ENCODE measurements at regions not wholly inside any gene's neighbourhood (a gene's known extent, or its start where the extent isn't known, plus 50 kb on each side); places are given as distances from the start of the nearest gene placed in this dataset.
A peak's percentile ranks its signal among the peaks of the same experiment; 100 is the strongest.

DNA sequence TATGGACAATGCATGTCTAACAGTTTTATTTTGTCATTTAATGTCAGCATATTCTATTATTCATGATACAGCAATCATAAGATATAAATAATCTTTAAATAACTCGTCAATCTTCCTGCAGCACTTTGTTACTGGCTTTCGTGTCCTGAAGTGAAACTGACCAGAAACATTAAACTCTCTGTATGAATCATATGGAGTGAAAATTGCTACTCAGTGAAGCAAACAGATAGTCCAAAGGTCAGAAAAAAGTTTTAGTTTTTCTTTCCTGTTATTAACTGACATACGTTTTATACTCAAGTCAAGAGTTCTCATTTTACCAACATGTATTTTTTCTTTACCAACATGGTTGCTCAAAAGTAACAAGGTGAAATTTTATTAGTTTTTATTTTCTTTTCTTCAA lies 106.8 kb upstream of the GALNT5 start:
- DNase-seq = no peak

DNA sequence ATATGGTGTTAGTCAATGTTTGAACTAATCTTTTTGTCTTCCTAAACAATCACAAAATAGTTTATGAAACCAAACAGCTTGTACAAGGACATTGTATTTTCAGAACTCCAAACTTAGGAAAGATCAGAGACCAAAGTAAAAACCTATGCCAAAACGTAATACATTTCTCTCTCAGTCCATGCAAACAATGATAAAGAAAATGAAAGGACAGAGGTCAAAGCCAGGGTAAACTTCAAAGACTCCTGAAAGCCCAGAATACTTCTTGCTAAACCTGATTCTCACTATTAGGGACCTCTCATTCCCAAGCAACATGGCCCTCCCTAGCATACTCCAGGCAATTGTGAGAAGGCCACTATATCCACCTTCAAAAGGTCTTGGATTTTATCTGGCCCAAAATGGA lies 105.1 kb upstream of the GALNT5 start:
- no peak for DNase-seq

GRCh38 chr2:157155992-157156391 lies 101.5 kb upstream of the GALNT5 start:
- DNase-seq = no peak

DNA sequence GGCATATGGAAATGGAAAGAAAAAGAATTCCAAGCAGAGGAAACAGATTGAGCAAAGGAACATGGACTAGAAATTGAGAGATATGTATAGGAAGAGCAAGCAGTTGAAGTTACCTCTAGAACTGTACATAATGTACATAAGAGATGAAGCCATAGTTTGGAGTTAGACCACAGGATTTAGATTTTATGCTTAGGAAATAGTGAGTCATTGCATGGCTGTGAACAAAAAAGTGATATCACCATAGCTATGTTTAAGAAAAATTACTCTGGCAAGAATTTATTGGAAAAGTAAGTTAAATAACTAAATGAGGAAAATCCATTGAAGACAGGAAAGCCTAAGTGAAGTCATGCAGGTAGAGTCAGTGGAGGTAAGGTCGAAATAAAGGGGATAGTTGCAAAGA lies 99.4 kb upstream of the GALNT5 start:
- no peak for DNase-seq

- DNase-seq = no peak
Measured at GRCh38 chr2:157159221-157159934, 98.1 kb upstream of the GALNT5 start.

- no peak for DNase-seq
Measured at GRCh38 chr2:157160111-157160510, 97.4 kb upstream of the GALNT5 start.

DNA sequence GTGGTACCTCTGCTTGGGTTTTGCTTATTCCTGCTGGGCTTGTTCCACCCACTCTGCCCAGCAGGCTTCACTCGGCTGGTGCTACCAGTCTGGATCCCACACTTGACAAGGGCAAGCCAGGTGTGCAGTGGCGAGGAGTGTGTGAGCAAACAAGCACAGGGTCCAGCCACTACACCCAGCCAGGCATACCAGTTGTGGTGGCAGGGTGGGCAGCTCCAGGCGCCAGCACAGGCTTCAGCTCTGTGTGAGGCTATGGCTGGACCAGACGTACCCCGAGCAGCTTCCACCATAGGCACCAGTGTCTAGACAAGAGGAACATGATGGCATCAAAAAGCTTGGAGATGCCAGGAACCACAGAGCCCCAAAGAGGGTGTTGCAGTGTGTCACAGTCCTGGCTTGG lies 93.1 kb upstream of the GALNT5 start:
- DNase-seq = no peak

- no peak for DNase-seq
Measured at GRCh38 chr2:157164891-157165290, 92.6 kb upstream of the GALNT5 start.

- DNase-seq = no peak
Measured at GRCh38 chr2:157168501-157168900, 89.0 kb upstream of the GALNT5 start.

DNA sequence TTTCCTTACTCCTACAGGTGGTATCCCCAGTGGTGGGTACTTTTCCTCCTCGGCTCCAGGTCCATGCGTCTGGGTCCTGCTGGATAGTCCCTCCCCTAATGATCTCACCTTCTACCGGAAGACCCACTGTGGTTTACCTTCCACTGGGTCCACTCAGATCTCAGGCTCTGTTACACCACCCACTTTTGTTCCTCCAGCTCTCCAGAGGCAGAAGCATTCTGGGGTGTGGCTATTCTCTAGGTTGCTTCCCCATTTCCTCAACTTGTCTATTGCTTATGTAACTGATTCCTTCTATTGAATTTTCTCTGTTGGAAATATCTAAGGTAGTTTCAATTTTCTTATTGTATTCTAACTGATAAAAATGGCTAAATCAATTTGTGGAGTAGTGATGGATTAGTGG lies 87.6 kb upstream of the GALNT5 start:
- no peak for DNase-seq

GRCh38 chr2:157170299-157170698 lies 87.2 kb upstream of the GALNT5 start:
- no peak for DNase-seq

DNA sequence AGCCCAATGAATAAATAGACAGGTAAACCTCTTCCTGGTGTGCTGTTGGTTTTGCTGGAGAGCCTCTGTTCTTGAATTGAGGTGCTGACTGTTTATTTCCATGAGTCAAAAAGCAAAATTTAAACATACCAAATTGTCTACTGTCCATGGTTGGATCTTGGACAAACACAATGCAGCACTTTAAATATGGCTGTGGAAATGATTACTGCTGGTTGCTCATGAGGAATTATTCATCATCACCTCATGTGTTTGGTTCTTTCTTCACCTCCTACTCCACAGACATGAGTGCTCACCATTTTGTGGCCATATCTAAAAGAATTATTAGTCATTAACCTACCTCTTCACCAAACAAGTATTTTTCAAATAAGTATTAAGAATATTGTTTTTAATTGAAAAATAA lies 85.3 kb upstream of the GALNT5 start:
- DNase-seq = no peak

- no peak for DNase-seq
Measured at GRCh38 chr2:157172866-157173578, 84.5 kb upstream of the GALNT5 start.

DNA sequence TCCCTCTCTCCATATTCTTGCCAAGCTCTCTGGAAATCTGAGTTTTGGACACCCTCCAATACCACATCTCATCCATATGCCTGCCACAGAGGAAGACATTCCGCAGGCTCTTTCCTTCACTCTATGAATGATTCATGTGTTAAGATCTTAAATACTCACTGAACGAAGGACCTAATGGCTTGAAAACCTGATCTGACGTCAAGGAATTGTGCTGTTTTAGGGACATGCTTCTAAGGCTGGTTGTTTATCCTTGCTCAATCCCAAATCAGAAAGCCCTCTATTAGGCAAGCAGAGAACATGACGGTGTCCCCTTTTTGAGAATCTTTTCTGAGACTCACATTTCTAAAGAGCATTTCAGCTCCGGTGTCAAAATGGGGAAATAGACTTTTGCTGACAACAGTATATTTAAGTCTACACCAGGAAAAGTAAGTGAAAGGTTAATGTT lies 83.7 kb upstream of the GALNT5 start:
- DNase-seq = peak in 3 of 56 donors; percentile 1 to 16 (median 8)

DNA sequence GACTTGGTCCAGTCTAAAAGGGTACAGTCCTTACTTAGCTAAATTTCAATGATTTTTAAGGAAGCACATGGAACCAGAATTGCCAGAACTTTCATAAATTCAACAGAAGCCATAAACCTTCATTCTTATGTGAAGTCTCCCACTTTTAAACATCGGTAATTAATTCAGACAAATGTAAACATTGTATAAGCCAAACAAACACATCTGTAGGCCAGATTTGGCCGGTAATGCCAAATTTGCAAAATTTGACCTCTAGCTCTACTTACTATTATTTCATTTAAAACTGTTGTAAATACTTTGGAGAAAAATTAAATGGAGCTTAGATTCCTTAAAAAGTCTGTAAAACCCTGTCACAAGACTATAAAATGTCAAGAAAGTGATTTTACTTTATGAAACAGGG lies 83.2 kb upstream of the GALNT5 start:
- DNase-seq = no peak

DNA sequence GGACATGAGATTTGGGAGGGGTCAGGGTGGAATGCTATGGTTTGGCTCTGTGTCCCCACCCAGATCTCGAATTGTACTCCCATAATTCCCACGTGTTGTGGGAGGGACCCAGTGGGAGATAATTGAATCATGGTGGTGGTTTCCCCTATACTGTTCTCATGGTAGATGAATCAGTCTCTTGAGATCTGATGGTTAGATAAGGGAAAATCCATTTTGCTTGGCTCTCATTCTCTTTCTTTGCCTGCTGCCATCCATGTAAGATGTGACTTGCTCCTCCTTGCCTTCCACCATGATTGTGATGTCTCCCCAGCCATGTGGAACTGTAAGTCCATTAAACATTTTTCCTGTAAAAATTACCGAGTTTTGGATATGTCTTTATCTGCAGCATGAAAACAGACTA lies 80.9 kb upstream of the GALNT5 start:
- DNase-seq = no peak

DNA sequence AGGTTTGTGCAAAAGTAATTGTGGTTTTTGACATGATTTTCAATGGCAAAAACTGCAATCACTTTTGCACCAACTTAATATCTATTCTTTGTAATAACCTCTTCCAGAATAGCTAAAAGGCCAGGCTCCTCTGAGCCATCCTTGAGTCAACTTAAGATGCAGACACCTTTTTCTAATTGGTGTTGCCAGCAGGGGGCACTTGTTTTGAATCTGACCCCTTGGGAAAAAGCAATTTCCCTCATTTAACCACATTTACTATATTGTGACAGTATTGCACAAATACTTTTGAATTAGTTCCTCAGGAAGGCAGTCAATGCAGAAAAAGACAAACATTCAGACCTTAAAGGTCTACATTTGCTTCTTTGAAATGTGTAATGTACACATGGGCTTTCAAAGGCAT lies 78.6 kb upstream of the GALNT5 start:
- DNase-seq = no peak

- no peak for DNase-seq
Measured at GRCh38 chr2:157179324-157180105, 78.0 kb upstream of the GALNT5 start.

- no peak for DNase-seq
Measured at GRCh38 chr2:157180359-157180758, 77.1 kb upstream of the GALNT5 start.

- DNase-seq = no peak
Measured at GRCh38 chr2:157181234-157181633, 76.3 kb upstream of the GALNT5 start.

DNA sequence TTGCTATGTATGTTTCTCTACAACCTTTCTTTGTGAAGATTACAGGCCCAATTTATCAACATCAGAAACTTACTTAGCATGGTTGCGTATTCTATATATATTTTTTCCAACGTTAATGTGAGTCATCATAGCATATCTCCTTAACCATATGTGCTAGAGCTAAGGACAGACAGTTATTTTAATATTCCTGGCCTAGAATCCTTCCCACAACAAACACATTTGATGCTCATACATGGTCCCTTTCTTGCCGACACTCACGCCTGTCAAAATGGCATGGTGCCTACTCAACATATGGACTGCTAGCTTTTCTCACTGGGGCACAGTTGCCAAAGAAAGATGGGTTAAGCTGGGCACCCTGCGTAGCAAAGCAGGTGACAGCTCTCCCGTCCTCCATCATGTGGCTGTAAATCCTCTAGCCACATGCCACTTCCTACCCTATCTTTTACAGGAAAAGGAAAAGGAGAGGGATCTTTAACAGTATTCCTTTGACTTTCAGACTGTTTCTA lies 75.2 kb upstream of the GALNT5 start:
- peak in 6 of 56 donors; percentile 3 to 51 (median 11) for DNase-seq

DNA sequence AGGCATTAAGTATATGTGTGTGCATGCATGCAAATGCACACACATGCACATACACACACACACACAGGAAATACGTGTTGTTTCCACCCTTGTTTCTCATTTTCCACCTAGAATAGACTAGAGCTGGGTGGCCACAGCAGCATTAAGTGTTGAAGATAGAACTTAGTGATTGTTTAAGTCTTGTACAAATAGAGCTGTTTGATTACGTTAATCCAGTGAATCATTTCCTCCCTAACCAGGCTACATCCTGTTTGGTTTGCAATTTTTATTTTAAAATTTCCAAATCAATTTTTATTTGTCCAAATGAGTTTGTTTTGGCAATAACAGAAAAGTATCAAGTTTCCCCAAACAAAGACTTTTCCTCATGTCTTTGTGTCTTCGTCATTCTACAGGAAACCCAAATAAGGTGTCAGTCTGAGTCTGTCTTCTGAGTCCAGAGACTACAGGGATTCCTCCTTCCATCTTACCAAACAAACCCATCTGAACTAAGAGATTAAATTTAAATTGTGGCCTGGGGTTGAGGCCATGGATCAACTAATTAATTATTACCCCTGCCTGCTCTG lies 74.6 kb upstream of the GALNT5 start:
- no peak for DNase-seq
